ENCODE measurements at regions not wholly inside any gene's neighbourhood (a gene's known extent, or its start where the extent isn't known, plus 50 kb on each side); places are given as distances from the start of the nearest gene placed in this dataset.
"Not testable (repeated sequence)": the region's sequence is repeated elsewhere in the genome, so short reads cannot be mapped to it uniquely, and the experiment has no call there.

GRCh38 chr4:84286048-84286447, 213.0 kb downstream of the NKX6-1 start:
- DNase-seq (ENCODE audit: low spot score) = no peak

GRCh38 chr4:84279678-84280077, 219.4 kb downstream of the NKX6-1 start:
- DNase-seq (ENCODE audit: low spot score) = no peak

- no peak for DNase-seq (ENCODE audit: low spot score)
Observed at GRCh38 chr4:84277923-84278322, 221.2 kb downstream of the NKX6-1 start.

- DNase-seq (ENCODE audit: low spot score) = no peak
Observed at GRCh38 chr4:84276752-84277151, 222.3 kb downstream of the NKX6-1 start.

- DNase-seq (ENCODE audit: low spot score) = no peak
Observed at GRCh38 chr4:84269536-84270044, 229.5 kb downstream of the NKX6-1 start.

GRCh38 chr4:84264652-84265051, 234.4 kb downstream of the NKX6-1 start:
- no peak for DNase-seq (ENCODE audit: low spot score)

- DNase-seq (ENCODE audit: low spot score) = no peak
Observed at GRCh38 chr4:84263415-84263814, 235.7 kb downstream of the NKX6-1 start.

GRCh38 chr4:84260495-84260894, 238.6 kb downstream of the NKX6-1 start:
- no peak for DNase-seq (ENCODE audit: low spot score)

GRCh38 chr4:84258905-84259830, 239.9 kb downstream of the NKX6-1 start:
- peak; percentile 7 for DNase-seq (ENCODE audit: low spot score)

- no peak for DNase-seq (ENCODE audit: low spot score)
Observed at GRCh38 chr4:84254537-84254936, 244.6 kb downstream of the NKX6-1 start.

- DNase-seq (ENCODE audit: low spot score) = no peak
Observed at GRCh38 chr4:84249521-84249920, 249.6 kb downstream of the NKX6-1 start.

GRCh38 chr4:84245042-84245441, 254.1 kb downstream of the NKX6-1 start:
- DNase-seq (ENCODE audit: low spot score) = not testable (repeated sequence)

- not testable (repeated sequence) for DNase-seq (ENCODE audit: low spot score)
Observed at GRCh38 chr4:84244346-84244801, 254.7 kb downstream of the NKX6-1 start.

GRCh38 chr4:84243685-84244084, 255.4 kb downstream of the NKX6-1 start:
- no peak for DNase-seq (ENCODE audit: low spot score)

- DNase-seq (ENCODE audit: low spot score) = no peak
Observed at GRCh38 chr4:84239278-84239845, 259.7 kb downstream of the NKX6-1 start.

GRCh38 chr4:84238247-84239090, 260.6 kb downstream of the NKX6-1 start:
- DNase-seq (ENCODE audit: low spot score) = no peak

- no peak for DNase-seq (ENCODE audit: low spot score)
Observed at GRCh38 chr4:84237008-84237407, 262.1 kb downstream of the NKX6-1 start.

GRCh38 chr4:84235126-84235944, 263.8 kb downstream of the NKX6-1 start:
- no peak for DNase-seq (ENCODE audit: low spot score)

- no peak for DNase-seq (ENCODE audit: low spot score)
Observed at GRCh38 chr4:84232309-84233095, 266.6 kb downstream of the NKX6-1 start.

- DNase-seq (ENCODE audit: low spot score) = no peak
Observed at GRCh38 chr4:84231539-84232055, 267.5 kb downstream of the NKX6-1 start.

All from hematopoietic multipotent progenitor cell treated with erythropoietin and hydrocortisone succinate and interleukin-3 and kit ligand, for 17 days (in vitro differentiated cells).